Heart left ventricle (tissue), 13 donors: ENCODE measurements at regions not wholly inside any gene's neighbourhood (a gene's known extent, or its start where the extent isn't known, plus 50 kb on each side); places are given as distances from the start of the nearest gene placed in this dataset.

Experiments used
- POLR2A ChIP-seq, 2 donors: fragments of 450-650 bp; IDR thresholded peaks; one replicate each; pipeline ENCODE4 v1.6.1; 2017; ENCODE audit warnings: antibody characterized with exemption in 2 of 2, mild to moderate bottlenecking in 2 of 2, moderate library complexity in 2 of 2
- TF ChIP-seq, protein P1 (sequence below), 12 donors: fragments of 200-600 bp; sonication (generic) in 4 of 12; IDR thresholded peaks; one replicate each; pipeline versions ENCODE4 v1.5.0 to v1.8.0; 2018 to 2022; ENCODE audit warnings: antibody characterized with exemption in 12 of 12, mild to moderate bottlenecking in 5 of 12
- donor health status: ischemic (EF 13 %, LVEDD 7.1; RV severe dilation, severe dysfunction).
- donor health status: DM: no; HTN: yes; CAD: no.
- donor health status: DM: no; HTN: no; CAD: no.
- donor health status: ischemic (EF 25% LVEDD 6.9; RV normal size, moderate dysfunction).
- donor health status: ischemic (EF 25% LVEDD 5.7; RV mildly dilated, moderate dysfunction).
- donor health status: ischemic (EF 35%, LVEDD 5.7; RV mildly dilated, moderate dysfunction).
- donor health status: nonischemic (EF 11% LVEDD 7.7; RV severe dilation, severe dysfunction).
- donor health status: DM: yes; HTN: yes; CAD: no.
- donor health status: PGD.
- donor health status: ischemic (EF 29% LVEDD 5.4; RV normal size, mild dysfunction).
- donor health status: nonischemic (EF 23%, LVEDD 6.1; RV moderate dilation, normal function).

DNA sequence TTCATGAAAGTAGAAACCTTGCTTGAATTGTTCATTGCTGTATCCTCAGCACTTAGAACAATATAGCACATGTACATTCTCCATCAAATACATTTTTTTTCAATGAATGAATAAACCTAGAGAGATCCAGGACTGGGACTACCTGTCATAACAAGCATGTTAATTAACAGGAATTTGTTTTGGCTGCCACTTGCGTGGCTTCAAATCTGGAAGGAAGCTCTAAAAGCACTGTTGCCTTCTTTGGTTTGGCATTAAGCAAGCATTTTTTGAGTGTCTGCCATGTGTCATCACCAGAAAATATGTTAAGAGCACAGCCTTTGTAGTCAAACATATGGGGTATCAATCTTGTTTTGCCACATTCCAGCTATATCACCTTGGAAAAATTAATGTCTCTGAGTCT is 131.9 kb upstream of the BACH2 start:
- TF ChIP-seq, protein P1, sequence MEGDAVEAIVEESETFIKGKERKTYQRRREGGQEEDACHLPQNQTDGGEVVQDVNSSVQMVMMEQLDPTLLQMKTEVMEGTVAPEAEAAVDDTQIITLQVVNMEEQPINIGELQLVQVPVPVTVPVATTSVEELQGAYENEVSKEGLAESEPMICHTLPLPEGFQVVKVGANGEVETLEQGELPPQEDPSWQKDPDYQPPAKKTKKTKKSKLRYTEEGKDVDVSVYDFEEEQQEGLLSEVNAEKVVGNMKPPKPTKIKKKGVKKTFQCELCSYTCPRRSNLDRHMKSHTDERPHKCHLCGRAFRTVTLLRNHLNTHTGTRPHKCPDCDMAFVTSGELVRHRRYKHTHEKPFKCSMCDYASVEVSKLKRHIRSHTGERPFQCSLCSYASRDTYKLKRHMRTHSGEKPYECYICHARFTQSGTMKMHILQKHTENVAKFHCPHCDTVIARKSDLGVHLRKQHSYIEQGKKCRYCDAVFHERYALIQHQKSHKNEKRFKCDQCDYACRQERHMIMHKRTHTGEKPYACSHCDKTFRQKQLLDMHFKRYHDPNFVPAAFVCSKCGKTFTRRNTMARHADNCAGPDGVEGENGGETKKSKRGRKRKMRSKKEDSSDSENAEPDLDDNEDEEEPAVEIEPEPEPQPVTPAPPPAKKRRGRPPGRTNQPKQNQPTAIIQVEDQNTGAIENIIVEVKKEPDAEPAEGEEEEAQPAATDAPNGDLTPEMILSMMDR (IDR thresholded peaks at IDR 0.05): no peak
- TF ChIP-seq POLR2A (IDR thresholded peaks at IDR 0.05): no peak
